K562 (cell line): ENCODE measurements at regions not wholly inside any gene's neighbourhood (a gene's known extent, or its start where the extent isn't known, plus 50 kb on each side); places are given as distances from the start of the nearest gene placed in this dataset.

Source experiments
- ATAC-seq: fragments of 200-7000 bp; cut with Tn5 transposase; 3 replicates; pipeline ENCODE4 v1.9.1; 2020; ENCODE audit warnings: moderate library complexity
- BruUV-seq: library from RNA; stranded (reverse); fragments of 400-500 nt; replicated peaks from 2 replicates; lab custom pipeline; 2021; lab: Mats Ljungman, UMichigan
- CTCF ChIA-PET: fragments of 300-600 bp; formaldehyde crosslinking; extraction: SDS; loops from one replicate; lab custom pipeline; 2021; ENCODE audit warnings: low intra/inter-chr PET ratio; lab: Yijun Ruan, JAX
- POLR2A ChIA-PET: fragments of 300-600, 350-650 bp; sonication (Branson Sonifier 250); formaldehyde crosslinking; extraction: SDS; loops from one replicate; lab custom pipeline; 2021; ENCODE audit warnings: antibody characterized with exemption, inconsistent platforms; lab: Yijun Ruan, JAX
- DNase-seq, 4 experiments: peaks; one replicate each; pipeline versions ENCODE4 v3.0.0 to v3.0.0-alpha.2; 2011 to 2018; ENCODE audit warnings: low spot score in 3 of 4, mixed read lengths in 3 of 4; ENCODE audit errors: extremely low read depth in 1 of 4
- FAIRE-seq: peaks from 2 replicates; lab custom pipeline; 2011; peaks lifted over from hg19 to GRCh38; lab: Jason Lieb, UNC
- H2AFZ ChIP-seq: 2 replicates; pipeline ENCODE4 v1.6.0; 2011; ENCODE audit warnings: low read depth, low read length, control low read depth, inconsistent platforms
- H3K27ac ChIP-seq: fragments of 200-600 bp; 3 replicates; pipeline ENCODE4 v1.8.0; 2011; ENCODE audit warnings: low read depth, mild to moderate bottlenecking, control low read depth, inconsistent platforms, low read length, moderate library complexity, mixed read lengths; ENCODE audit errors: extremely low read depth
- H3K27me3 ChIP-seq, 2 experiments: fragments of 300-600 bp in 1 of 2; 2 replicates in 1 of 2; 3 replicates in 1 of 2; pipeline versions ENCODE4 v1.6.0 to v1.8.0; 2011; ENCODE audit warnings: inconsistent platforms in 2 of 2, low read length in 2 of 2, mild to moderate bottlenecking in 1 of 2, mixed read lengths in 1 of 2, moderate library complexity in 1 of 2; ENCODE audit not compliant: control insufficient read depth in 2 of 2, insufficient read depth in 2 of 2
- H3K36me3 ChIP-seq: fragments of 300-600 bp; 3 replicates; pipeline ENCODE4 v1.8.0; 2011; ENCODE audit warnings: mild to moderate bottlenecking, low read length, inconsistent platforms; ENCODE audit not compliant: control insufficient read depth, insufficient read depth
- H3K4me1 ChIP-seq, 2 experiments: fragments of 200-600 bp in 1 of 2; replicated peaks in 1 of 2; 2 replicates in 1 of 2; 3 replicates in 1 of 2; pipeline versions ENCODE4 v1.5.1 to v1.8.0; 2011; ENCODE audit warnings: inconsistent platforms in 2 of 2, low read length in 2 of 2, mild to moderate bottlenecking in 1 of 2, mixed read lengths in 1 of 2, moderate library complexity in 1 of 2; ENCODE audit not compliant: control insufficient read depth in 2 of 2, insufficient read depth in 2 of 2
- H3K4me2 ChIP-seq: 2 replicates; pipeline ENCODE4 v1.6.1; 2011; ENCODE audit warnings: low read length, control low read depth, inconsistent platforms, mixed read lengths; ENCODE audit not compliant: insufficient read depth
- H3K4me3 ChIP-seq: fragments of 200-600 bp; sonication (generic), shearing (Covaris generic); 2 replicates; pipeline ENCODE4 v1.5.1; 2016; ENCODE audit warnings: control low read depth, inconsistent platforms
- H3K79me2 ChIP-seq: fragments of 200-600 bp; 3 replicates; pipeline ENCODE4 v1.8.0; 2011; ENCODE audit warnings: low read length, inconsistent platforms; ENCODE audit not compliant: control insufficient read depth, insufficient read depth
- H3K9ac ChIP-seq, 2 experiments: 2 replicates each; pipeline versions ENCODE4 v1.6.0 to v1.6.1; 2011; ENCODE audit warnings: low read depth in 2 of 2, low read length in 2 of 2, control low read depth in 1 of 2, inconsistent platforms in 1 of 2, mild to moderate bottlenecking in 1 of 2, mixed read lengths in 1 of 2; ENCODE audit not compliant: insufficient read depth in 1 of 2
- H3K9me1 ChIP-seq: one replicate; pipeline ENCODE4 v1.6.0; 2011; ENCODE audit warnings: inconsistent platforms, mild to moderate bottlenecking, low read length, moderate library complexity; ENCODE audit not compliant: control insufficient read depth, insufficient read depth
- H3K9me3 ChIP-seq: replicated peaks from 2 replicates; pipeline ENCODE4 v1.5.1; 2011; ENCODE audit warnings: low read depth, low read length, inconsistent platforms; ENCODE audit not compliant: control insufficient read depth, insufficient read depth
- H4K20me1 ChIP-seq: replicated peaks from 2 replicates; pipeline ENCODE4 v1.6.1; 2011; ENCODE audit warnings: low read length, inconsistent platforms, mixed read lengths; ENCODE audit not compliant: control insufficient read depth, insufficient read depth
- CBFA2T2 ChIP-seq: fragments of 450-650 bp; conservative IDR thresholded peaks from 2 replicates; pipeline ENCODE4 v1.6.1; 2017; ENCODE audit warnings: mild to moderate bottlenecking
- DDX20 ChIP-seq: fragments of 450-650 bp; IDR thresholded peaks from 2 replicates; pipeline ENCODE4 v1.6.1; 2016; ENCODE audit warnings: missing genetic modification characterization, low read depth, mild to moderate bottlenecking, missing compliant biosample characterization, moderate library complexity
- ELF4 ChIP-seq: fragments of 450-650 bp; formaldehyde crosslinking; IDR thresholded peaks from 2 replicates; pipeline ENCODE4 v1.4.0; 2022; ENCODE audit warnings: missing genetic modification characterization
- FOXK1 ChIP-seq: sonication (generic); formaldehyde crosslinking; IDR thresholded peaks from 2 replicates; pipeline ENCODE4 v1.8.0; 2022; ENCODE audit warnings: missing genetic modification reagents, mild to moderate bottlenecking, borderline replicate concordance
- HDAC1 ChIP-seq, 2 experiments: fragments of 450-650 bp; IDR thresholded peaks; 2 replicates each; pipeline ENCODE4 v1.6.1; 2016 to 2017; ENCODE audit warnings: inconsistent platforms in 1 of 2, mild to moderate bottlenecking in 1 of 2, moderate library complexity in 1 of 2
- ID3 ChIP-seq, 2 experiments: fragments of 250-450 bp in 1 of 2; fragments of 450-650 bp in 1 of 2; sonication (Bioruptor Pico) in 1 of 2; IDR thresholded peaks; 2 replicates each; pipeline versions ENCODE4 v1.6.1 to v1.8.0; 2016 to 2021; ENCODE audit warnings: mild to moderate bottlenecking in 2 of 2, moderate library complexity in 2 of 2, missing compliant biosample characterization in 1 of 2, missing genetic modification characterization in 1 of 2
- MED1 ChIP-seq: sonication (generic); formaldehyde crosslinking; IDR thresholded peaks from 2 replicates; pipeline ENCODE4 v1.8.1; 2023; ENCODE audit warnings: missing genetic modification reagents, borderline replicate concordance
- MXD1 ChIP-seq: fragments of 250-450 bp; sonication (Bioruptor Pico); IDR thresholded peaks from 2 replicates; pipeline ENCODE4 v1.8.0; 2021; ENCODE audit warnings: borderline replicate concordance, mild to moderate bottlenecking, moderate library complexity; ENCODE audit not compliant: poor library complexity, severe bottlenecking
- ZBTB34 ChIP-seq: fragments of 250-450 bp; sonication (Bioruptor Pico); IDR thresholded peaks from 2 replicates; pipeline ENCODE4 v1.8.0; 2021; ENCODE audit warnings: mild to moderate bottlenecking, moderate library complexity
- ZNF311 ChIP-seq: fragments of 250-450 bp; sonication (Bioruptor Pico); IDR thresholded peaks from 2 replicates; pipeline ENCODE4 v1.4.0; 2020; ENCODE audit warnings: mild to moderate bottlenecking, moderate library complexity
- ZNF766 ChIP-seq: fragments of 200-800 bp; sonication (Bioruptor generic); conservative IDR thresholded peaks from 2 replicates; pipeline ENCODE4 v1.6.1; 2016; ENCODE audit warnings: missing genetic modification characterization, missing compliant biosample characterization
- WGBS: fragments of 100-300 bp; shearing (Covaris generic); methylation state at CpG from one replicate; pipeline ENCODE4 v1.1.6; 2016; ENCODE audit warnings: low coverage, mixed read lengths; ENCODE audit not compliant: insufficient coverage; ENCODE audit errors: missing lambda C conversion rate; 5-methylcytosine and 5-hydroxymethylcytosine counted together
- in situ Hi-C: fragments of 300-500 bp; cut with MboI; formaldehyde crosslinking; loops from 4 replicates; pipeline ENCODE4 v1.15.0; 2018; ENCODE audit warnings: inconsistent platforms, mixed read lengths
- intact Hi-C: fragments of 100-400 bp; cut with micrococcal nuclease; formaldehyde crosslinking; loops from 2 replicates; pipeline ENCODE4 v1.14.2; 2022

- Histone ChIP-seq H3K36me3 (no peaks in the 10 kb centered on the region), H3K4me1 (no peaks in the 10 kb centered on the region), H3K9ac (no peak overlapping the region), H3K9me3 (no peaks in the 10 kb centered on the region; the same call in 1 of the 2 replicates), H2AFZ (no peak overlapping the region), H3K27me3 (no peaks in the 10 kb centered on the region), H3K4me2 (no peak overlapping the region), H3K79me2 (no peaks in the 10 kb centered on the region), H3K27ac (no peak overlapping the region), H3K9me1 (no peaks in the 10 kb centered on the region), H4K20me1 (no peaks in the 10 kb centered on the region), H3K4me3 (no peak overlapping the region)
- WGBS, result 0% methylated on average over 10 of the region's 10 CpGs
- no peak for TF ChIP-seq ZNF766 (CRISPR knock-in tag)
- no peak for TF ChIP-seq CBFA2T2
- no peak for TF ChIP-seq HDAC1 (IDR thresholded peaks at IDR 0.05)
- TF ChIP-seq ZNF311 (CRISPR knock-in tag), result no peak
- no peak for TF ChIP-seq ELF4 (CRISPR knock-in tag)
- TF ChIP-seq ZBTB34, result no peak
- TF ChIP-seq ID3 (CRISPR knock-in tag; IDR thresholded peaks at IDR 0.05), result no peak
- no peak for TF ChIP-seq ID3 (tag; IDR thresholded peaks at IDR 0.05)
- no peak for TF ChIP-seq MED1 (CRISPR knock-in tag)
- TF ChIP-seq FOXK1 (CRISPR knock-in tag), result no peak
- TF ChIP-seq MXD1 (CRISPR knock-in tag), result no peak
- no peak for TF ChIP-seq DDX20
- no peak for FAIRE-seq
- ATAC-seq, result no peak
- ChIA-PET CTCF (no interaction called here), POLR2A (interaction anchor here (0.5 kb wide), 1 partner anchor 24 kb away, joined by 4 read pairs; no protein-coding TSS in a partner anchor)
- BruUV-seq, result no TSS peak
- intact Hi-C loops, result no loop called here
- no peak for DNase-seq
- in situ Hi-C loops, result no loop called here
Observed at GRCh38 chr14:98374136-98374535, 897.9 kb downstream of the BCL11B start.
